K562 (cell line): ENCODE measurements at regions not wholly inside any gene's neighbourhood (a gene's known extent, or its start where the extent isn't known, plus 50 kb on each side); places are given as distances from the start of the nearest gene placed in this dataset.

Source experiments
- ATAC-seq: fragments of 200-7000 bp; cut with Tn5 transposase; 3 replicates; pipeline ENCODE4 v1.9.1; 2020; ENCODE audit warnings: moderate library complexity
- BruUV-seq: library from RNA; stranded (reverse); fragments of 400-500 nt; replicated peaks from 2 replicates; lab custom pipeline; 2021; lab: Mats Ljungman, UMichigan
- CTCF ChIA-PET: fragments of 300-600 bp; formaldehyde crosslinking; extraction: SDS; loops from one replicate; lab custom pipeline; 2021; ENCODE audit warnings: low intra/inter-chr PET ratio; lab: Yijun Ruan, JAX
- POLR2A ChIA-PET: fragments of 300-600, 350-650 bp; sonication (Branson Sonifier 250); formaldehyde crosslinking; extraction: SDS; loops from one replicate; lab custom pipeline; 2021; ENCODE audit warnings: antibody characterized with exemption, inconsistent platforms; lab: Yijun Ruan, JAX
- DNase-seq, 4 experiments: peaks; one replicate each; pipeline versions ENCODE4 v3.0.0 to v3.0.0-alpha.2; 2011 to 2018; ENCODE audit warnings: low spot score in 3 of 4, mixed read lengths in 3 of 4; ENCODE audit errors: extremely low read depth in 1 of 4
- FAIRE-seq: peaks from 2 replicates; lab custom pipeline; 2011; peaks lifted over from hg19 to GRCh38; lab: Jason Lieb, UNC
- H2AFZ ChIP-seq: 2 replicates; pipeline ENCODE4 v1.6.0; 2011; ENCODE audit warnings: low read depth, low read length, control low read depth, inconsistent platforms
- H3K27ac ChIP-seq: fragments of 200-600 bp; 3 replicates; pipeline ENCODE4 v1.8.0; 2011; ENCODE audit warnings: low read depth, mild to moderate bottlenecking, control low read depth, inconsistent platforms, low read length, moderate library complexity, mixed read lengths; ENCODE audit errors: extremely low read depth
- H3K27me3 ChIP-seq, 2 experiments: fragments of 300-600 bp in 1 of 2; 2 replicates in 1 of 2; 3 replicates in 1 of 2; pipeline versions ENCODE4 v1.6.0 to v1.8.0; 2011; ENCODE audit warnings: inconsistent platforms in 2 of 2, low read length in 2 of 2, mild to moderate bottlenecking in 1 of 2, mixed read lengths in 1 of 2, moderate library complexity in 1 of 2; ENCODE audit not compliant: control insufficient read depth in 2 of 2, insufficient read depth in 2 of 2
- H3K36me3 ChIP-seq: fragments of 300-600 bp; 3 replicates; pipeline ENCODE4 v1.8.0; 2011; ENCODE audit warnings: mild to moderate bottlenecking, low read length, inconsistent platforms; ENCODE audit not compliant: control insufficient read depth, insufficient read depth
- H3K4me1 ChIP-seq, 2 experiments: fragments of 200-600 bp in 1 of 2; replicated peaks in 1 of 2; 2 replicates in 1 of 2; 3 replicates in 1 of 2; pipeline versions ENCODE4 v1.5.1 to v1.8.0; 2011; ENCODE audit warnings: inconsistent platforms in 2 of 2, low read length in 2 of 2, mild to moderate bottlenecking in 1 of 2, mixed read lengths in 1 of 2, moderate library complexity in 1 of 2; ENCODE audit not compliant: control insufficient read depth in 2 of 2, insufficient read depth in 2 of 2
- H3K4me2 ChIP-seq: 2 replicates; pipeline ENCODE4 v1.6.1; 2011; ENCODE audit warnings: low read length, control low read depth, inconsistent platforms, mixed read lengths; ENCODE audit not compliant: insufficient read depth
- H3K4me3 ChIP-seq: fragments of 200-600 bp; sonication (generic), shearing (Covaris generic); 2 replicates; pipeline ENCODE4 v1.5.1; 2016; ENCODE audit warnings: control low read depth, inconsistent platforms
- H3K79me2 ChIP-seq: fragments of 200-600 bp; 3 replicates; pipeline ENCODE4 v1.8.0; 2011; ENCODE audit warnings: low read length, inconsistent platforms; ENCODE audit not compliant: control insufficient read depth, insufficient read depth
- H3K9ac ChIP-seq, 2 experiments: 2 replicates each; pipeline versions ENCODE4 v1.6.0 to v1.6.1; 2011; ENCODE audit warnings: low read depth in 2 of 2, low read length in 2 of 2, control low read depth in 1 of 2, inconsistent platforms in 1 of 2, mild to moderate bottlenecking in 1 of 2, mixed read lengths in 1 of 2; ENCODE audit not compliant: insufficient read depth in 1 of 2
- H3K9me1 ChIP-seq: one replicate; pipeline ENCODE4 v1.6.0; 2011; ENCODE audit warnings: inconsistent platforms, mild to moderate bottlenecking, low read length, moderate library complexity; ENCODE audit not compliant: control insufficient read depth, insufficient read depth
- H3K9me3 ChIP-seq: replicated peaks from 2 replicates; pipeline ENCODE4 v1.5.1; 2011; ENCODE audit warnings: low read depth, low read length, inconsistent platforms; ENCODE audit not compliant: control insufficient read depth, insufficient read depth
- H4K20me1 ChIP-seq: replicated peaks from 2 replicates; pipeline ENCODE4 v1.6.1; 2011; ENCODE audit warnings: low read length, inconsistent platforms, mixed read lengths; ENCODE audit not compliant: control insufficient read depth, insufficient read depth
- CAMTA2 ChIP-seq: fragments of 250-450 bp; sonication (Bioruptor Pico); conservative IDR thresholded peaks from 2 replicates; pipeline ENCODE4 v1.5.1; 2022
- CHAMP1 ChIP-seq: fragments of 450-650 bp; IDR thresholded peaks from 2 replicates; pipeline ENCODE4 v1.6.1; 2016; ENCODE audit warnings: mild to moderate bottlenecking
- CXXC5 ChIP-seq: fragments of 250-450 bp; sonication (Bioruptor Pico); IDR thresholded peaks from 2 replicates; pipeline ENCODE4 v1.8.0; 2022; ENCODE audit warnings: inconsistent platforms, mild to moderate bottlenecking, moderate library complexity
- FOSL1 ChIP-seq: fragments of 200-800 bp; sonication (Bioruptor generic); conservative IDR thresholded peaks from 2 replicates; pipeline ENCODE4 v1.6.1; 2016; ENCODE audit warnings: missing genetic modification characterization, missing compliant biosample characterization
- KAT2B ChIP-seq: IDR thresholded peaks from one replicate; pipeline ENCODE4 v1.6.1; 2012; ENCODE audit warnings: low read depth, mild to moderate bottlenecking, control low read depth, inconsistent platforms, low read length, moderate library complexity
- NRF1 ChIP-seq, 2 experiments: fragments of 450-650 bp; IDR thresholded peaks in 1 of 2; conservative IDR thresholded peaks in 1 of 2; 2 replicates each; pipeline ENCODE4 v1.6.1; 2014; ENCODE audit warnings: mild to moderate bottlenecking in 2 of 2
- PHB2 ChIP-seq: fragments of 450-650 bp; IDR thresholded peaks from 2 replicates; pipeline ENCODE4 v1.6.1; 2017; ENCODE audit warnings: low read depth
- POLR2H ChIP-seq: IDR thresholded peaks from 2 replicates; pipeline ENCODE4 v1.6.1; 2016; ENCODE audit warnings: missing genetic modification characterization, low read depth, mild to moderate bottlenecking, control low read depth, missing compliant biosample characterization, moderate library complexity
- RFX1 ChIP-seq: fragments of 450-650 bp; IDR thresholded peaks from 2 replicates; pipeline ENCODE4 v1.6.1; 2016; ENCODE audit warnings: mild to moderate bottlenecking, moderate library complexity
- SMARCE1 ChIP-seq: fragments of 450-650 bp; IDR thresholded peaks from 2 replicates; pipeline ENCODE4 v1.7.1; 2016; ENCODE audit warnings: mild to moderate bottlenecking
- TAL1 ChIP-seq: fragments of 450-650 bp; IDR thresholded peaks from 2 replicates; pipeline ENCODE4 v1.6.1; 2016; ENCODE audit warnings: mild to moderate bottlenecking
- TBL1XR1 ChIP-seq, 2 experiments: IDR thresholded peaks; 2 replicates each; pipeline ENCODE4 v1.6.1; 2012; ENCODE audit warnings: improper control_type of control experiment in 2 of 2, low read length in 2 of 2, mild to moderate bottlenecking in 1 of 2
- TFE3 ChIP-seq: fragments of 450-650 bp; formaldehyde crosslinking; IDR thresholded peaks from 2 replicates; pipeline ENCODE4 v1.4.0; 2020; ENCODE audit warnings: mild to moderate bottlenecking, mixed read lengths
- TGIF2 ChIP-seq: sonication (generic); formaldehyde crosslinking; IDR thresholded peaks from 2 replicates; pipeline ENCODE4 v1.8.1; 2022; ENCODE audit warnings: mild to moderate bottlenecking, missing genetic modification reagents, moderate library complexity
- U2AF1 ChIP-seq: fragments of 200-400 bp; formaldehyde crosslinking; optimal IDR thresholded peaks from 2 replicates; pipeline ENCODE3; 2017; ENCODE audit warnings: mild to moderate bottlenecking, low read depth, low read length, moderate library complexity
- ZBTB7A ChIP-seq: IDR thresholded peaks from 2 replicates; pipeline ENCODE4 v1.6.1; 2011; ENCODE audit warnings: low read depth, mild to moderate bottlenecking, low read length, moderate library complexity, borderline replicate concordance; ENCODE audit not compliant: control insufficient read depth
- WGBS: fragments of 100-300 bp; shearing (Covaris generic); methylation state at CpG from one replicate; pipeline ENCODE4 v1.1.6; 2016; ENCODE audit warnings: low coverage, mixed read lengths; ENCODE audit not compliant: insufficient coverage; ENCODE audit errors: missing lambda C conversion rate; 5-methylcytosine and 5-hydroxymethylcytosine counted together
- in situ Hi-C: fragments of 300-500 bp; cut with MboI; formaldehyde crosslinking; loops from 4 replicates; pipeline ENCODE4 v1.15.0; 2018; ENCODE audit warnings: inconsistent platforms, mixed read lengths
- intact Hi-C: fragments of 100-400 bp; cut with micrococcal nuclease; formaldehyde crosslinking; loops from 2 replicates; pipeline ENCODE4 v1.14.2; 2022

- POLR2A ChIA-PET, result no interaction called here
Measured at GRCh38 chr4:174435974-174436373, 86.3 kb downstream of the HPGD start.

GRCh38 chr4:174434455-174434854 is 87.8 kb downstream of the HPGD start:
- H4K20me1 ChIP-seq, result no peaks in the 10 kb centered on the region
- FAIRE-seq (no peak), DNase-seq (no peak)
- TF ChIP-seq TFE3 (CRISPR knock-in tag) (no peak), KAT2B (no peak), POLR2H (tag) (no peak), SMARCE1 (no peak), CHAMP1 (no peak), PHB2 (no peak), TAL1 (no peak), CXXC5 (no peak), FOSL1 (tag) (no peak), ZBTB7A (no peak), CAMTA2 (no peak)
- TF ChIP-seq, all 486 proteins: peak for 0
- WGBS, result 63% methylated on average over 4 of the region's 4 CpGs
- Histone ChIP-seq H3K79me2 (no peaks in the 10 kb centered on the region), H3K4me3 (no peak overlapping the region), H3K27me3 (no peaks in the 10 kb centered on the region), H3K9ac (no peak overlapping the region), H3K36me3 (no peaks in the 10 kb centered on the region), H2AFZ (0 out of 2 replicates have a peak overlapping the region, but pooled peaks have one; percentile 25), H3K27ac (no peak overlapping the region), H3K9me3 (no peaks in the 10 kb centered on the region), H3K4me2 (no peak overlapping the region), H3K9me1 (no peaks in the 10 kb centered on the region), H3K4me1 (0 out of 5 replicates have a peak, but pooled peaks cover 0 to 4% of the 10 kb centered on the region in 2 experiments)
- no peak for ATAC-seq
- CTCF ChIA-PET, result no interaction called here
- BruUV-seq, result no TSS peak
- POLR2A ChIA-PET, result interaction anchor here (0.5 kb wide), 1 partner anchor 177 kb away, joined by 5 read pairs; no protein-coding TSS in a partner anchor
- in situ Hi-C loops, result no loop called here
- intact Hi-C loops, result no loop called here

More at GRCh38 chr4:174435974-174436373, 86.3 kb downstream of the HPGD start:
- 0 out of 5 replicates have a peak, but pooled peaks cover 0 to 4% of the 10 kb centered on the region in 2 experiments for H3K4me1 ChIP-seq
- TF ChIP-seq RFX1 (peak; percentile 45), TGIF2 (CRISPR knock-in tag) (no peak), NRF1 (conservative IDR thresholded peaks at IDR 0.05 in 1 of 2, IDR thresholded peaks at IDR 0.05 in 1 of 2) (no peak), TBL1XR1 (IDR thresholded peaks at IDR 0.05; ENCODE audit: low read length in 2 of 2) (no peak), U2AF1 (no peak)
- no peaks in the 10 kb centered on the region for H3K27me3 ChIP-seq
- DNase-seq (no peak), ATAC-seq (no peak), FAIRE-seq (no peak)
- H3K36me3 ChIP-seq, result no peaks in the 10 kb centered on the region
- in situ Hi-C loops, result no loop called here
- no peak overlapping the region for H3K9ac ChIP-seq
- intact Hi-C loops, result no loop called here
- no TSS peak for BruUV-seq
- H3K27ac ChIP-seq, result no peak overlapping the region
- H3K4me2 ChIP-seq, result no peak overlapping the region
- H3K4me3 ChIP-seq, result no peak overlapping the region
- no peaks in the 10 kb centered on the region for H3K9me3 ChIP-seq
- CTCF ChIA-PET, result no interaction called here
- H3K9me1 ChIP-seq, result no peaks in the 10 kb centered on the region
- no peaks in the 10 kb centered on the region for H3K79me2 ChIP-seq
- 75% methylated on average over 2 of the region's 2 CpGs for WGBS
- H2AFZ ChIP-seq, result 0 out of 2 replicates have a peak overlapping the region, but pooled peaks have one; percentile 18
- H4K20me1 ChIP-seq, result no peaks in the 10 kb centered on the region
